H9 (cell line): ENCODE measurements at regions not wholly inside any gene's neighbourhood (a gene's known extent, or its start where the extent isn't known, plus 50 kb on each side); places are given as distances from the start of the nearest gene placed in this dataset.
"Not testable (repeated sequence)": the region's sequence is repeated elsewhere in the genome, so short reads cannot be mapped to it uniquely, and the experiment has no call there.

Source experiments
- DNase-seq: peaks from one replicate; pipeline ENCODE4 v3.0.0-alpha.2; 2017
- H2AFZ ChIP-seq: one replicate; pipeline ENCODE4 v1.6.1; 2013; ENCODE audit warnings: mild to moderate bottlenecking, low read length, control low read depth, moderate library complexity
- H2AK5ac ChIP-seq: 2 replicates; pipeline ENCODE4 v1.6.1; 2013; ENCODE audit warnings: low read length, control low read depth, mixed read lengths; ENCODE audit not compliant: insufficient read length
- H2BK120ac ChIP-seq: one replicate; pipeline ENCODE4 v1.6.1; 2013; ENCODE audit warnings: low read depth, mild to moderate bottlenecking, low read length, control low read depth, inconsistent platforms; ENCODE audit not compliant: poor library complexity, severe bottlenecking
- H2BK12ac ChIP-seq: 2 replicates; pipeline ENCODE4 v1.6.1; 2013; ENCODE audit warnings: low read length, control low read depth, mixed read lengths, low read depth; ENCODE audit not compliant: insufficient read length
- H2BK15ac ChIP-seq: 2 replicates; pipeline ENCODE4 v1.6.1; 2013; ENCODE audit warnings: low read depth, low read length, control low read depth
- H2BK20ac ChIP-seq: one replicate; pipeline ENCODE4 v1.6.1; 2013; ENCODE audit warnings: low read depth, mild to moderate bottlenecking, low read length, control low read depth, inconsistent platforms; ENCODE audit not compliant: poor library complexity, severe bottlenecking
- H2BK5ac ChIP-seq: 2 replicates; pipeline ENCODE4 v1.6.1; 2013; ENCODE audit warnings: low read length, control low read depth, mixed read lengths; ENCODE audit not compliant: insufficient read length
- H3K14ac ChIP-seq: 2 replicates; pipeline ENCODE4 v1.6.1; 2013; ENCODE audit warnings: low read length, control low read depth; ENCODE audit not compliant: insufficient read depth
- H3K18ac ChIP-seq: 2 replicates; pipeline ENCODE4 v1.6.1; 2013; ENCODE audit warnings: low read depth, mild to moderate bottlenecking, mixed read lengths, low read length, control low read depth; ENCODE audit not compliant: insufficient read length
- H3K23ac ChIP-seq: 2 replicates; pipeline ENCODE4 v1.6.1; 2013; ENCODE audit warnings: low read length, control low read depth, mixed read lengths, low read depth; ENCODE audit not compliant: insufficient read length
- H3K23me2 ChIP-seq: 2 replicates; pipeline ENCODE4 v1.6.1; 2013; ENCODE audit warnings: low read depth, mild to moderate bottlenecking, mixed read lengths, low read length, control low read depth; ENCODE audit not compliant: insufficient read length, poor library complexity, severe bottlenecking
- H3K27ac ChIP-seq: 2 replicates; pipeline ENCODE4 v1.5.1; 2013; ENCODE audit warnings: low read length, control low read depth, mixed read lengths, low read depth; ENCODE audit not compliant: insufficient read length
- H3K27me3 ChIP-seq: 2 replicates; pipeline ENCODE4 v1.6.1; 2013; ENCODE audit warnings: low read length, control low read depth, inconsistent platforms; ENCODE audit not compliant: insufficient read depth
- H3K4ac ChIP-seq: 2 replicates; pipeline ENCODE4 v1.6.1; 2013; ENCODE audit warnings: low read depth, mild to moderate bottlenecking, control low read depth, inconsistent platforms, low read length, moderate library complexity
- H3K4me1 ChIP-seq: 2 replicates; pipeline ENCODE4 v1.6.1; 2013; ENCODE audit warnings: low read length, control low read depth, inconsistent platforms; ENCODE audit not compliant: insufficient read depth
- H3K4me2 ChIP-seq: 2 replicates; pipeline ENCODE4 v1.6.1; 2013; ENCODE audit warnings: low read length, control low read depth, mixed read lengths; ENCODE audit not compliant: insufficient read length, insufficient read depth
- H3K56ac ChIP-seq: 2 replicates; pipeline ENCODE4 v1.6.1; 2013; ENCODE audit warnings: low read depth, mild to moderate bottlenecking, mixed read lengths, low read length, control low read depth; ENCODE audit not compliant: insufficient read length
- H3K79me1 ChIP-seq: 2 replicates; pipeline ENCODE4 v1.6.1; 2013; ENCODE audit warnings: low read depth, mild to moderate bottlenecking, moderate library complexity, low read length, control low read depth, inconsistent platforms; ENCODE audit not compliant: insufficient read depth, poor library complexity, severe bottlenecking
- H3K79me2 ChIP-seq: 2 replicates; pipeline ENCODE4 v1.6.1; 2013; ENCODE audit warnings: low read length, control low read depth, inconsistent platforms; ENCODE audit not compliant: insufficient read depth
- H3K9ac ChIP-seq: 2 replicates; pipeline ENCODE4 v1.6.1; 2013; ENCODE audit warnings: low read length, control low read depth, mixed read lengths; ENCODE audit not compliant: insufficient read length; ENCODE audit errors: extremely low read depth
- H3K9me3 ChIP-seq: one replicate; pipeline ENCODE4 v1.6.1; 2013; ENCODE audit warnings: low read depth, low read length, inconsistent platforms; ENCODE audit not compliant: control insufficient read depth
- H3T11ph ChIP-seq: one replicate; pipeline ENCODE4 v1.6.1; 2013; ENCODE audit warnings: mild to moderate bottlenecking, low read length, control low read depth, inconsistent platforms
- H4K20me1 ChIP-seq: one replicate; pipeline ENCODE4 v1.6.1; 2013; ENCODE audit not compliant: control insufficient read depth, insufficient read length, insufficient read depth
- H4K5ac ChIP-seq: 2 replicates; pipeline ENCODE4 v1.6.1; 2013; ENCODE audit warnings: low read depth, mild to moderate bottlenecking, mixed read lengths, low read length, control low read depth; ENCODE audit not compliant: insufficient read length
- H4K8ac ChIP-seq: replicated peaks from 2 replicates; pipeline ENCODE4 v1.6.1; 2013; ENCODE audit warnings: low read length, control low read depth, mixed read lengths, low read depth; ENCODE audit not compliant: insufficient read length
- H4K91ac ChIP-seq: 2 replicates; pipeline ENCODE4 v1.6.1; 2013; ENCODE audit warnings: low read depth, mild to moderate bottlenecking, moderate library complexity, mixed read lengths, low read length, control low read depth; ENCODE audit not compliant: insufficient read length
- H3K27ac Mint-ChIP-seq, 3 experiments: 2 replicates in 2 of 3; 3 replicates in 1 of 3; pipeline ENCODE4 v1.8.0; 2020 to 2021; ENCODE audit warnings: mixed read lengths in 3 of 3, mild to moderate bottlenecking in 1 of 3, moderate library complexity in 1 of 3
- H3K27me3 Mint-ChIP-seq: 2 replicates; pipeline ENCODE4 v1.8.0; 2021; ENCODE audit warnings: low read depth, mild to moderate bottlenecking, moderate library complexity, mixed read lengths
- H3K36me3 Mint-ChIP-seq, 3 experiments: 2 replicates in 2 of 3; 3 replicates in 1 of 3; pipeline ENCODE4 v1.8.0; 2020 to 2021; ENCODE audit warnings: low read depth in 3 of 3, mixed read lengths in 3 of 3; ENCODE audit not compliant: insufficient read depth in 1 of 3
- H3K4me1 Mint-ChIP-seq, 2 experiments: 2 replicates each; pipeline ENCODE4 v1.8.0; 2020; ENCODE audit warnings: mixed read lengths in 2 of 2
- H3K4me3 Mint-ChIP-seq, 2 experiments: 2 replicates in 1 of 2; 3 replicates in 1 of 2; pipeline ENCODE4 v1.8.0; 2020 to 2021; ENCODE audit warnings: mild to moderate bottlenecking in 2 of 2, mixed read lengths in 2 of 2, moderate library complexity in 1 of 2
- H3K9me3 Mint-ChIP-seq, 2 experiments: 2 replicates in 1 of 2; 3 replicates in 1 of 2; pipeline ENCODE4 v1.8.0; 2020; ENCODE audit warnings: mild to moderate bottlenecking in 2 of 2, mixed read lengths in 2 of 2, moderate library complexity in 1 of 2
- WGBS: extraction: QIAGEN DNeasy Blood & Tissue Kit; methylation state at CpG from one replicate; pipeline ENCODE4 v1.1.7; 2013; ENCODE audit warnings: missing lambda C conversion rate, low lambda C conversion rate, mixed read lengths; ENCODE audit not compliant: insufficient read length; ENCODE audit errors: extremely low coverage; 5-methylcytosine and 5-hydroxymethylcytosine counted together
- TF ChIP-seq, protein P1 (sequence below): fragments of 200-600 bp; sonication (generic); conservative IDR thresholded peaks from 3 replicates; pipeline ENCODE4 v1.8.0; 2021; ENCODE audit warnings: antibody characterized with exemption, mild to moderate bottlenecking

GRCh38 chr5:171549274-171549673, 129.8 kb downstream of the FGF18 start:
- Histone ChIP-seq H3K4ac (no peak overlapping the region), H2BK120ac (no peak overlapping the region), H2AFZ (no peak overlapping the region), H2BK5ac (no peak overlapping the region), H3K9me3 (no peaks in the 10 kb centered on the region), H3K4me2 (no peak overlapping the region), H3K79me1 (no peaks in the 10 kb centered on the region), H3K9ac (no peak overlapping the region), H3K23ac (no peak overlapping the region), H2BK15ac (no peak overlapping the region), H3K14ac (no peak overlapping the region), H3T11ph (no peak overlapping the region), H3K18ac (no peak overlapping the region), H2BK12ac (no peak overlapping the region), H3K27me3 (no peaks in the 10 kb centered on the region), H3K79me2 (no peaks in the 10 kb centered on the region), H4K20me1 (no peaks in the 10 kb centered on the region), H3K27ac (no peak overlapping the region), H4K91ac (no peak overlapping the region), H2BK20ac (no peak overlapping the region), H3K23me2 (no peaks in the 10 kb centered on the region), H4K8ac (no peak overlapping the region), H2AK5ac (no peak overlapping the region), H4K5ac (no peak overlapping the region), H3K56ac (no peak overlapping the region), H3K4me1 (no peaks in the 10 kb centered on the region; the same call in 1 of the 2 replicates)
- H3K27ac Mint-ChIP-seq = no peak overlapping the region; a peak in 1 of 7 replicates
- H3K4me3 Mint-ChIP-seq = no peak overlapping the region
- TF ChIP-seq, protein P1, sequence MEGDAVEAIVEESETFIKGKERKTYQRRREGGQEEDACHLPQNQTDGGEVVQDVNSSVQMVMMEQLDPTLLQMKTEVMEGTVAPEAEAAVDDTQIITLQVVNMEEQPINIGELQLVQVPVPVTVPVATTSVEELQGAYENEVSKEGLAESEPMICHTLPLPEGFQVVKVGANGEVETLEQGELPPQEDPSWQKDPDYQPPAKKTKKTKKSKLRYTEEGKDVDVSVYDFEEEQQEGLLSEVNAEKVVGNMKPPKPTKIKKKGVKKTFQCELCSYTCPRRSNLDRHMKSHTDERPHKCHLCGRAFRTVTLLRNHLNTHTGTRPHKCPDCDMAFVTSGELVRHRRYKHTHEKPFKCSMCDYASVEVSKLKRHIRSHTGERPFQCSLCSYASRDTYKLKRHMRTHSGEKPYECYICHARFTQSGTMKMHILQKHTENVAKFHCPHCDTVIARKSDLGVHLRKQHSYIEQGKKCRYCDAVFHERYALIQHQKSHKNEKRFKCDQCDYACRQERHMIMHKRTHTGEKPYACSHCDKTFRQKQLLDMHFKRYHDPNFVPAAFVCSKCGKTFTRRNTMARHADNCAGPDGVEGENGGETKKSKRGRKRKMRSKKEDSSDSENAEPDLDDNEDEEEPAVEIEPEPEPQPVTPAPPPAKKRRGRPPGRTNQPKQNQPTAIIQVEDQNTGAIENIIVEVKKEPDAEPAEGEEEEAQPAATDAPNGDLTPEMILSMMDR = no peak
- whole genome bisulfite sequencing = 80% methylated on average over 1 of the region's 8 CpGs
- H3K9me3 Mint-ChIP-seq = peaks cover 4 to 7% of the 10 kb centered on the region in 2 experiments; a peak in 4 of 5 replicates
- H3K4me1 Mint-ChIP-seq = peaks cover 0 to 7% of the 10 kb centered on the region in 2 experiments; a peak in 3 of 4 replicates
- no peak for DNase-seq
- H3K27me3 Mint-ChIP-seq = peaks cover 12% of the 10 kb centered on the region
- no peaks in the 10 kb centered on the region for H3K36me3 Mint-ChIP-seq

- H3K18ac ChIP-seq, H2BK5ac ChIP-seq, H3K23ac ChIP-seq, H4K5ac ChIP-seq, H3K79me1 ChIP-seq, H3K4me3 Mint-ChIP-seq, H3K4me2 ChIP-seq, H3T11ph ChIP-seq, H3K9me3 Mint-ChIP-seq, H4K8ac ChIP-seq, H3K9me3 ChIP-seq, H2BK120ac ChIP-seq, H3K27ac Mint-ChIP-seq, H4K20me1 ChIP-seq, H3K4me1 Mint-ChIP-seq, H3K9ac ChIP-seq, DNase-seq, H2BK20ac ChIP-seq, H3K56ac ChIP-seq, H3K27ac ChIP-seq, H3K4ac ChIP-seq, H4K91ac ChIP-seq, H2BK15ac ChIP-seq, H3K79me2 ChIP-seq, H2BK12ac ChIP-seq, H2AFZ ChIP-seq, H3K36me3 Mint-ChIP-seq, H3K27me3 ChIP-seq, H2AK5ac ChIP-seq, H3K23me2 ChIP-seq, H3K14ac ChIP-seq, H3K4me1 ChIP-seq: not testable (repeated sequence)
- peaks cover 12% of the 10 kb centered on the region for H3K27me3 Mint-ChIP-seq
- WGBS = no CpG with 5 or more reads among the region's 7 CpGs
Measured at GRCh38 chr5:171553817-171554216, 134.4 kb downstream of the FGF18 start.
